AG10803 (cell line): ENCODE measurements at regions not wholly inside any gene's neighbourhood (a gene's known extent, or its start where the extent isn't known, plus 50 kb on each side); places are given as distances from the start of the nearest gene placed in this dataset.
A peak's percentile ranks its signal among the peaks of the same experiment; 100 is the strongest.
"Not testable (repeated sequence)": the region's sequence is repeated elsewhere in the genome, so short reads cannot be mapped to it uniquely, and the experiment has no call there.

ENCODE experiments used
- DNase-seq: peaks from one replicate; pipeline ENCODE4 v3.0.0; 2010; ENCODE audit warnings: low read depth
- H3K4me3 ChIP-seq: 2 replicates; pipeline ENCODE4 v1.5.1; 2011; ENCODE audit warnings: mild to moderate bottlenecking, low read length, control low read depth
- TF ChIP-seq, protein P1 (sequence below): conservative IDR thresholded peaks from 2 replicates; pipeline ENCODE4 v1.5.1; 2011; ENCODE audit warnings: mild to moderate bottlenecking, low read length, control low read depth, inconsistent platforms

- no peak overlapping the region for H3K4me3 ChIP-seq
- no peak for DNase-seq
- TF ChIP-seq, protein P1, sequence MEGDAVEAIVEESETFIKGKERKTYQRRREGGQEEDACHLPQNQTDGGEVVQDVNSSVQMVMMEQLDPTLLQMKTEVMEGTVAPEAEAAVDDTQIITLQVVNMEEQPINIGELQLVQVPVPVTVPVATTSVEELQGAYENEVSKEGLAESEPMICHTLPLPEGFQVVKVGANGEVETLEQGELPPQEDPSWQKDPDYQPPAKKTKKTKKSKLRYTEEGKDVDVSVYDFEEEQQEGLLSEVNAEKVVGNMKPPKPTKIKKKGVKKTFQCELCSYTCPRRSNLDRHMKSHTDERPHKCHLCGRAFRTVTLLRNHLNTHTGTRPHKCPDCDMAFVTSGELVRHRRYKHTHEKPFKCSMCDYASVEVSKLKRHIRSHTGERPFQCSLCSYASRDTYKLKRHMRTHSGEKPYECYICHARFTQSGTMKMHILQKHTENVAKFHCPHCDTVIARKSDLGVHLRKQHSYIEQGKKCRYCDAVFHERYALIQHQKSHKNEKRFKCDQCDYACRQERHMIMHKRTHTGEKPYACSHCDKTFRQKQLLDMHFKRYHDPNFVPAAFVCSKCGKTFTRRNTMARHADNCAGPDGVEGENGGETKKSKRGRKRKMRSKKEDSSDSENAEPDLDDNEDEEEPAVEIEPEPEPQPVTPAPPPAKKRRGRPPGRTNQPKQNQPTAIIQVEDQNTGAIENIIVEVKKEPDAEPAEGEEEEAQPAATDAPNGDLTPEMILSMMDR, result no peak
Observed at GRCh38 chr7:66443946-66444345, 184.7 kb upstream of the KCTD7 start.

GRCh38 chr7:66447007-66447406 lies 181.7 kb upstream of the KCTD7 start:
- H3K4me3 ChIP-seq, result not testable (repeated sequence)
- peak; percentile 22 for DNase-seq

DNA sequence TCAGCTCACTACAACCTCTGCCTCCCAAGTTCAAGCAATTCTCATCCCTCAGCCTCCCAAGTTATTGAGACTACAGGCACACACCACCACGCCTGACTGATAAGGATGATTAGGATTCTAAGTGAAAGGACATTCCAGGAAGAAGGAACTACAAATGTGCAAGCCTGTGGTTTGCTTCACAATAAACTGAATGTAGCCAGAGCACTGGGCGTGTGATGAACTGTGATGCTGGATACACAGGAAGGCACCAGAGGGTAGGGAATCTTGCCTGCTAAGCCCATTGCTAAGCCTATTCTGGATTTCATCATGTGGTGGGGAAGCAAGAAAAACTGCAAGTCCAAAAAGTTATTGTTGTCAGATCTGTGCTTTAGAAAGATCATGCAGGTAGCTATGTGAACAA lies 177.9 kb upstream of the KCTD7 start:
- DNase-seq, H3K4me3 ChIP-seq: not testable (repeated sequence)

- not testable (repeated sequence) for H3K4me3 ChIP-seq
Observed at GRCh38 chr7:66451713-66452112, 177.0 kb upstream of the KCTD7 start.

GRCh38 chr7:66452165-66452564 lies 176.5 kb upstream of the KCTD7 start:
- TF ChIP-seq, protein P1, result no peak
- no peak overlapping the region for H3K4me3 ChIP-seq
- peak; percentile 74 for DNase-seq

More at GRCh38 chr7:66451713-66452112, 177.0 kb upstream of the KCTD7 start:
- DNase-seq, result not testable (repeated sequence)

DNA sequence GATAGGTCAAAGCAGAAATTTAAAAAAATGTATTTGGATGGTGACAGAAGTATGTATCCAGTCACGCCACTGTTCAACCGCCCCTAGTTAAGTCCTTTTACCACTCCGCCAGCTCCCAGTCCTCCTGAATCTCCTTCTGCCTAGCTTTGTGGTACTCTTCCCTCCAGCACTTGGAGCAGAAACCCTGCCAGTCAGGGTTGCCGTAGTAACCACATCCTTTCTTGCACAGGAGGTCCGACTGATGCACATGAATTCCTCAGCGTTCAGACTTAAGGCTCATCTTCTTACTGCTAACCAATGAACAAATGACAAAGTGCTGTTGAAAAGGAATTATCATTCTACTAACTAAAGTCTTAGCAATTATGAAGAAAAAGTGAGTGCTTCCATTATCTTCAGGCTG lies 175.3 kb upstream of the KCTD7 start:
- TF ChIP-seq, protein P1, result no peak
- no peak overlapping the region for H3K4me3 ChIP-seq
- no peak for DNase-seq

DNA sequence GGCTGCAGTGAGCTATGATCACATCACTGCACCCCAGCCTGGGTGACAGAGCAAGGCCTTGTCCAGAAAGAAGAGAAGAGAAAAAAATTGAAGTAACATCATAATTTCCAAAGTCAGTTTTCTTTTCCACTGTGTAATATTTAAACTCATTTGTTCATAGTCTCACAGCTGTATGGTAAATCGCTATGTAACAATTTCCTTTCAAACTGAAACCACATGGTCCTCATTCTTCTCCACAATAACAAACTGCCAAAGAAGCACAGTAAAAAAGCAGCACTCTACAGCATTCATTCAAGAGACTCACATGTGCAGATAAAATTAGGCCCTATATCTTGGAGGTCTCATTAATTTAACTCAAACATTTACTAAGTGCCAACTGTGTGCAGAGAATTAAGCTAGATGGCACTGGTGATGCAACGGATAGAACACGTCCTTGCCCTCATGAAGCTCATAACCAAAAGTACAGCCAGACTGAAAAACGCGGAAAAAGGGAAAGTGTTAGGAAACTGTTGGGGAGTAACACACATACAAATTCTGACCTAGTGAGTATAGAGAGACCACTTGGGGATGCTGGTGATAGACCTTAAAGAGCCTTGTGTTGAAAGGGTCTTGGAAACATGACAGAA lies 174.0 kb upstream of the KCTD7 start:
- TF ChIP-seq, protein P1, result no peak
- DNase-seq, result no peak

DNA sequence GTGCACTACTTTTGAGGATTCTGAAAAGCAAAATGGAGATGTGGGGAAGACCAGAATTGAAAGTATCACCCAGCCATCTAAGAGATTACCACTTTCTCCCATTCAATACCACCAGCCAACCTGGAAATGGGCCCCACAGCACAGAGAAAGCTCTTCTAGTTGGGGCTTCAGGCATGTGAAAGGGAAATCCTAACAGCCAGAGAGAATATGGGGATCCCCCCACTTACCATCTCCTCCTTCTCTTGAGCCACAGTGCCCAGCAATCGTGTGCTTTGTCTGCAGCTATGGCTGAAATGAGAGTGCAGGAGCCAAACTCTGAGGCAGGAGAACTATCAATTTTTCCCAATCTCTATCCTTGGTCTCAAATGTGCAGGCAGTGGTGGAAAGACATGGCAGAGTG lies 173.2 kb upstream of the KCTD7 start:
- DNase-seq, H3K4me3 ChIP-seq: not testable (repeated sequence)

More for the DNA sequence above, 174.0 kb upstream of the KCTD7 start:
- no peak overlapping the region for H3K4me3 ChIP-seq

DNA sequence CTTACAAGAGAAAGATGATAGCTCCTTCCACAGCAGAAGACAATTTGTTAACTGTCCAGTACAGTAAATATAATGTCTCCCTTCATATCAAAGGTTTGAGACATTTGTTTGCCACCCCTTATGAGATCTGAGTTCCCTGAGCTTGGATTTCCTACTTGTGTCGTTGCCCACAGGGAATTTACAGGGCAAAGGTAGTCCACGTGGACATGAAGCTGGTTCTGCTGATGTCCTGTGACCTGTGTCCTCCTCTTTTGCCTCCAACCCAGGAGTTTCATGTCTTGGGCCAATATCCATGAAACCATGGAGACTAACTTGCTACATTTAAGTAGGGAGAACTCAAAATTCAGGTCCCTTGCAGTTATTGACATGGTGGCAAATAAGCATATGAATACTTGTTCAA lies 172.2 kb upstream of the KCTD7 start:
- H3K4me3 ChIP-seq, DNase-seq: not testable (repeated sequence)

DNA sequence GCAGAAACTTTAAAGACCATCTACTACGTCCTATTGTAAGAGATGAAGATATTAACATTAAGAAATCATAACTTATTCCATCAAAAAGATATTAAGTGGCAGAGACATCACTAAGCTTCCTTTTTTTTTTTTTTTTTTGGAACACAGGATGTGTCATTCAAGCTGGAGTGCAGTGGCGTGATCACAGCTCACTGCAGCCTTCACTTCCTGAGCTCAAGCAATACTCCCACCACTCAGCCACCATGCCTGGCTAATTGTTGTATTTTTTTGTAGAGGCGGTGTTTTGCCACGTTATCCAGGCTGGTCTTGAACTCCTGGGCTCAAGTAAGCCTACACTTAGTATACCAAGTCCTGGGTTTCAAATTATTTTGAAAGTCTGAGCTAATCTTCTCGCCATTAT lies 169.7 kb upstream of the KCTD7 start:
- not testable (repeated sequence) for DNase-seq, H3K4me3 ChIP-seq

- not testable (repeated sequence) for H3K4me3 ChIP-seq, DNase-seq
Observed at GRCh38 chr7:66459783-66460413, 168.8 kb upstream of the KCTD7 start.
